ENCODE measurements at regions not wholly inside any gene's neighbourhood (a gene's known extent, or its start where the extent isn't known, plus 50 kb on each side); places are given as distances from the start of the nearest gene placed in this dataset.

DNA sequence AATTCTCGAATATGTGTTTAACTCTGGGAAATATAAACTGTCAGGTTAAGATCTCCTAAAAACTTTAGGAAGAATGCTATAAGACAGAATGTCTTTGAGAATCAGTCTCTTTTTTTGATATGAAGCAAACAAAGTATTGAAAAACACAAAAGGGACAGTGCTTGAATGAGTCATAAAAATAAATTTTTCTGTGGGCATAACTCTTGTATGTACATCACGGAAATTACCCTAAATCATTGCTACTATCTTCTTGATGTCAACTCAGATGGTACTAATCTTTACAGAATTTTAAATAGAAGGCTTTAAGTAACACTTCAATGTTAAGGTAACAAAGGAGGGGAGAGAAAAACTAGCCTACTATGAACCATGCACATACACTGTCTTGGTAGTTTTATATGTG is 244.0 kb upstream of the AMIGO2 start:
- Histone ChIP-seq H3K36me3 (ENCODE audit: control insufficient read depth in 2 of 2, insufficient read depth in 1 of 2, low read length in 2 of 2) (no peaks in the 10 kb centered on the region), H3K27ac (ENCODE audit: extremely low read depth, low read depth, low read length) (no peak overlapping the region), H3K4me1 (ENCODE audit: control insufficient read depth, insufficient read depth, low read length) (no peaks in the 10 kb centered on the region), H3K9me3 (ENCODE audit: control insufficient read depth, insufficient read depth, low read depth, low read length) (no peaks in the 10 kb centered on the region), H3K4me3 (ENCODE audit: low read depth, low read length) (no peak overlapping the region)
- CTCF ChIA-PET: interaction anchor here (0.6 kb wide), 1 partner anchor 75 kb away, joined by 3 read pairs; no protein-coding TSS in a partner anchor
- POLR2A ChIA-PET: interaction anchor here (0.7 kb wide), 1 partner anchor 340 kb away, joined by 3 read pairs; no protein-coding TSS in a partner anchor
- TF ChIP-seq PRDM2 (tag by site-specific recombination; IDR thresholded peaks at IDR 0.05; ENCODE audit: borderline replicate concordance) (no peak), ZNF677 (tag by site-specific recombination; IDR thresholded peaks at IDR 0.05) (no peak), ZNF394 (tag by site-specific recombination; IDR thresholded peaks at IDR 0.05; ENCODE audit: borderline replicate concordance) (no peak), ZNF501 (tag by site-specific recombination; IDR thresholded peaks at IDR 0.05) (no peak), ZNF366 (tag by site-specific recombination; conservative IDR thresholded peaks at IDR 0.05) (no peak), PATZ1 (tag by site-specific recombination; IDR thresholded peaks at IDR 0.05) (no peak), SCRT1 (tag by site-specific recombination; IDR thresholded peaks at IDR 0.05; ENCODE audit: borderline replicate concordance) (no peak), GLIS1 (tag by site-specific recombination; IDR thresholded peaks at IDR 0.05) (no peak), KLF10 (tag by site-specific recombination; IDR thresholded peaks at IDR 0.05) (no peak), ZEB2 (tag by site-specific recombination; IDR thresholded peaks at IDR 0.05) (no peak), KLF16 (tag by site-specific recombination; IDR thresholded peaks at IDR 0.05) (no peak), HOXD13 (CRISPR knock-in tag; IDR thresholded peaks at IDR 0.05; ENCODE audit: borderline replicate concordance) (no peak), ZFP3 (tag by site-specific recombination; IDR thresholded peaks at IDR 0.05; ENCODE audit: low read depth) (no peak), TSHZ1 (tag by site-specific recombination; IDR thresholded peaks at IDR 0.05; ENCODE audit: borderline replicate concordance) (no peak), IKZF3 (tag by site-specific recombination; IDR thresholded peaks at IDR 0.05) (no peak)
- TF ChIP-seq, protein P1, sequence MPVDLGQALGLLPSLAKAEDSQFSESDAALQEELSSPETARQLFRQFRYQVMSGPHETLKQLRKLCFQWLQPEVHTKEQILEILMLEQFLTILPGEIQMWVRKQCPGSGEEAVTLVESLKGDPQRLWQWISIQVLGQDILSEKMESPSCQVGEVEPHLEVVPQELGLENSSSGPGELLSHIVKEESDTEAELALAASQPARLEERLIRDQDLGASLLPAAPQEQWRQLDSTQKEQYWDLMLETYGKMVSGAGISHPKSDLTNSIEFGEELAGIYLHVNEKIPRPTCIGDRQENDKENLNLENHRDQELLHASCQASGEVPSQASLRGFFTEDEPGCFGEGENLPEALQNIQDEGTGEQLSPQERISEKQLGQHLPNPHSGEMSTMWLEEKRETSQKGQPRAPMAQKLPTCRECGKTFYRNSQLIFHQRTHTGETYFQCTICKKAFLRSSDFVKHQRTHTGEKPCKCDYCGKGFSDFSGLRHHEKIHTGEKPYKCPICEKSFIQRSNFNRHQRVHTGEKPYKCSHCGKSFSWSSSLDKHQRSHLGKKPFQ (tag by site-specific recombination; IDR thresholded peaks at IDR 0.05): no peak
- TF ChIP-seq, protein P2, sequence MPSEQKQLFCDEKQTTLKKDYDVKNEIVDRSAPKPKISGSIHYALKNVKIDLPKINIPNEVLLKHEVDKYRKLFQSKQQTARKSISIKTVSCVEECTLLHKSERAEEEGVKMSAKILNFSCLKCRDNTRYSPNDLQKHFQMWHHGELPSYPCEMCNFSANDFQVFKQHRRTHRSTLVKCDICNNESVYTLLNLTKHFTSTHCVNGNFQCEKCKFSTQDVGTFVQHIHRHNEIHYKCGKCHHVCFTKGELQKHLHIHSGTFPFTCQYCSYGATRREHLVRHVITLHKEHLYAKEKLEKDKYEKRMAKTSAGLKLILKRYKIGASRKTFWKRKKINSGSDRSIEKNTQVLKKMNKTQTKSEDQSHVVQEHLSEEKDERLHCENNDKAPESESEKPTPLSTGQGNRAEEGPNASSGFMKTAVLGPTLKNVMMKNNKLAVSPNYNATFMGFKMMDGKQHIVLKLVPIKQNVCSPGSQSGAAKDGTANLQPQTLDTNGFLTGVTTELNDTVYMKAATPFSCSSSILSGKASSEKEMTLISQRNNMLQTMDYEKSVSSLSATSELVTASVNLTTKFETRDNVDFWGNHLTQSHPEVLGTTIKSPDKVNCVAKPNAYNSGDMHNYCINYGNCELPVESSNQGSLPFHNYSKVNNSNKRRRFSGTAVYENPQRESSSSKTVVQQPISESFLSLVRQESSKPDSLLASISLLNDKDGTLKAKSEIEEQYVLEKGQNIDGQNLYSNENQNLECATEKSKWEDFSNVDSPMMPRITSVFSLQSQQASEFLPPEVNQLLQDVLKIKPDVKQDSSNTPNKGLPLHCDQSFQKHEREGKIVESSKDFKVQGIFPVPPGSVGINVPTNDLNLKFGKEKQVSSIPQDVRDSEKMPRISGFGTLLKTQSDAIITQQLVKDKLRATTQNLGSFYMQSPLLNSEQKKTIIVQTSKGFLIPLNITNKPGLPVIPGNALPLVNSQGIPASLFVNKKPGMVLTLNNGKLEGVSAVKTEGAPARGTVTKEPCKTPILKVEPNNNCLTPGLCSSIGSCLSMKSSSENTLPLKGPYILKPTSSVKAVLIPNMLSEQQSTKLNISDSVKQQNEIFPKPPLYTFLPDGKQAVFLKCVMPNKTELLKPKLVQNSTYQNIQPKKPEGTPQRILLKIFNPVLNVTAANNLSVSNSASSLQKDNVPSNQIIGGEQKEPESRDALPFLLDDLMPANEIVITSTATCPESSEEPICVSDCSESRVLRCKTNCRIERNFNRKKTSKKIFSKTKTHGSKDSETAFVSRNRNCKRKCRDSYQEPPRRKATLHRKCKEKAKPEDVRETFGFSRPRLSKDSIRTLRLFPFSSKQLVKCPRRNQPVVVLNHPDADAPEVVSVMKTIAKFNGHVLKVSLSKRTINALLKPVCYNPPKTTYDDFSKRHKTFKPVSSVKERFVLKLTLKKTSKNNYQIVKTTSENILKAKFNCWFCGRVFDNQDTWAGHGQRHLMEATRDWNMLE (tag by site-specific recombination; conservative IDR thresholded peaks at IDR 0.05; ENCODE audit: low read depth): no peak
- TF ChIP-seq, protein P3, sequence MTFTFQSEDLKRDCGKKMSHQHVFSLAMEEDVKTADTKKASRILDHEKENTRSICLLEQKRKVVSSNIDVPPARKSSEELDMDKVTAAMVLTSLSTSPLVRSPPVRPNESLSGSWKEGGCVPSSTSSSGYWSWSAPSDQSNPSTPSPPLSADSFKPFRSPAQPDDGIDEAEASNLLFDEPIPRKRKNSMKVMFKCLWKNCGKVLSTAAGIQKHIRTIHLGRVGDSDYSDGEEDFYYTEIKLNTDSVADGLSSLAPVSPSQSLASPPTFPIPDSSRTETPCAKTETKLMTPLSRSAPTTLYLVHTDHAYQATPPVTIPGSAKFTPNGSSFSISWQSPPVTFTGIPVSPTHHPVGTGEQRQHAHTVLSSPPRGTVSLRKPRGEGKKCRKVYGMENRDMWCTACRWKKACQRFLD (tag by site-specific recombination; IDR thresholded peaks at IDR 0.05): no peak
